Stomach (tissue), 4 donors: ENCODE measurements at regions not wholly inside any gene's neighbourhood (a gene's known extent, or its start where the extent isn't known, plus 50 kb on each side); places are given as distances from the start of the nearest gene placed in this dataset.

ENCODE experiments used
- EP300 ChIP-seq: sonication (generic); formaldehyde crosslinking; IDR thresholded peaks from one replicate; pipeline ENCODE4 v1.6.1; 2017; ENCODE audit warnings: antibody characterized with exemption
- POLR2A ChIP-seq, 4 donors: fragments of 450-650 bp; IDR thresholded peaks; one replicate each; pipeline ENCODE4 v1.6.1; 2016; ENCODE audit warnings: antibody characterized with exemption in 4 of 4, control low read depth in 2 of 4, mild to moderate bottlenecking in 1 of 4, moderate library complexity in 1 of 4
- POLR2AphosphoS5 ChIP-seq, 3 donors: sonication (generic); formaldehyde crosslinking; IDR thresholded peaks; one replicate each; pipeline ENCODE4 v1.6.1; 2016; ENCODE audit warnings: antibody characterized with exemption in 3 of 3
- TF ChIP-seq, protein P1 (sequence below), 7 experiments: fragments of 450-650 bp in 4 of 7; fragments of 200-600 bp in 3 of 7; sonication (generic) in 3 of 7; IDR thresholded peaks; one replicate each; pipeline ENCODE4 v1.5.1; 2016 to 2019; ENCODE audit warnings: antibody characterized with exemption in 7 of 7, control low read depth in 2 of 7, mild to moderate bottlenecking in 1 of 7

DNA sequence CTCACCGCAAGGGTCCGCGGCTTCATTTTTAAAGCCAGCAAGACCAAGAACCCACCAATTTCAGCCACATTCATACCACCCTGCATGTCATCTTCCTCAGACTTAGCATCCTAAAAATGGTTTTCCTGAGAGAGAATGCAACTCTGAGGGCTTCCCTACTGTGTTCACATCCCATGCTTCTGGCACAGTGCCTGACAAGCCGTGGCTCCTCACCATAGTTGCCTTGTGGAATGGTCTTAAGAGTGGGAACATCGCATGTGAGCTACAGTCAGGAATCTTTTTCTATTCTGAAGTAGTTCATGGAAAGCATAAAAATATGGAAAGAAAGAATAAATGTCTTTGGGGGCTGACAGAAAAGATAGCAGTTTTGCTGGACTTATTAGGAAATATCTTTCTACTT lies 120.3 kb downstream of the RAP2B start:
- no peak for TF ChIP-seq POLR2A (IDR thresholded peaks at IDR 0.05)
- TF ChIP-seq, protein P1, sequence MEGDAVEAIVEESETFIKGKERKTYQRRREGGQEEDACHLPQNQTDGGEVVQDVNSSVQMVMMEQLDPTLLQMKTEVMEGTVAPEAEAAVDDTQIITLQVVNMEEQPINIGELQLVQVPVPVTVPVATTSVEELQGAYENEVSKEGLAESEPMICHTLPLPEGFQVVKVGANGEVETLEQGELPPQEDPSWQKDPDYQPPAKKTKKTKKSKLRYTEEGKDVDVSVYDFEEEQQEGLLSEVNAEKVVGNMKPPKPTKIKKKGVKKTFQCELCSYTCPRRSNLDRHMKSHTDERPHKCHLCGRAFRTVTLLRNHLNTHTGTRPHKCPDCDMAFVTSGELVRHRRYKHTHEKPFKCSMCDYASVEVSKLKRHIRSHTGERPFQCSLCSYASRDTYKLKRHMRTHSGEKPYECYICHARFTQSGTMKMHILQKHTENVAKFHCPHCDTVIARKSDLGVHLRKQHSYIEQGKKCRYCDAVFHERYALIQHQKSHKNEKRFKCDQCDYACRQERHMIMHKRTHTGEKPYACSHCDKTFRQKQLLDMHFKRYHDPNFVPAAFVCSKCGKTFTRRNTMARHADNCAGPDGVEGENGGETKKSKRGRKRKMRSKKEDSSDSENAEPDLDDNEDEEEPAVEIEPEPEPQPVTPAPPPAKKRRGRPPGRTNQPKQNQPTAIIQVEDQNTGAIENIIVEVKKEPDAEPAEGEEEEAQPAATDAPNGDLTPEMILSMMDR (IDR thresholded peaks at IDR 0.05), result no peak
- TF ChIP-seq POLR2AphosphoS5 (IDR thresholded peaks at IDR 0.05), result no peak
- no peak for TF ChIP-seq EP300
